Spleen (tissue), 7 donors: ENCODE measurements at regions not wholly inside any gene's neighbourhood (a gene's known extent, or its start where the extent isn't known, plus 50 kb on each side); places are given as distances from the start of the nearest gene placed in this dataset.

Source experiments
- CTCF ChIP-seq, 11 experiments: fragments of 200-600 bp in 7 of 11; fragments of 450-650 bp in 4 of 11; sonication (generic) in 4 of 11; IDR thresholded peaks in 8 of 11; conservative IDR thresholded peaks in 3 of 11; 1 replicate in 7 of 11; 2 replicates in 4 of 11; pipeline versions ENCODE4 v1.4.0 to v1.8.0; 2016 to 2021; ENCODE audit warnings: antibody characterized with exemption in 11 of 11, inconsistent platforms in 4 of 11, mild to moderate bottlenecking in 1 of 11
- POLR2A ChIP-seq, 3 donors: fragments of 450-650 bp; IDR thresholded peaks; one replicate each; pipeline ENCODE4 v1.5.1; 2017; ENCODE audit warnings: antibody characterized with exemption in 3 of 3, mild to moderate bottlenecking in 1 of 3
- donor health status: DM: no; HTN: no; CAD: no; lungs with moderate emphysema.
- donor health status: DM: no; HTN: no; CAD: no.
- donor health status: DM: no; HTN: no; CAD: no.

DNA sequence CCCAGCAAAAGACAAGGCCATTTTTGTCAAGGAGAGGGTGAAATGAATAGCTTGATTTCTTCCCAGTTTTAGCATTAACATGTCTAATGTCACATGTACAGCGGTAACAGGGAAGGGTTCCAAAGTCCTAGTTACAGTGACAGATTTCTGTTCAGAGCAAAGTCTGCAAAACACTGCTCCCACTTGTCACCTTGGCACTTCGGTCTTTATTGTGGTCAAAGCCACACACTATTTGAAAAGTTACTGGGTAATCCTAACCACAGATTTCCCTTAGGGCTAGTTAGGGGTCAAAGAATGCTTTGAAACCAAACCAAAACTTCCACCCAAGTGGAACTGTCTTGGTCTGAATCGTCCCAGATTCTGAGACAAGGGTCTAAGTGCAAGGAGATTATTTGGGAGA is 455.6 kb downstream of the HS3ST3B1 start:
- TF ChIP-seq CTCF (IDR thresholded peaks at IDR 0.05 in 8 of 11, conservative IDR thresholded peaks at IDR 0.05 in 3 of 11) (no peak), POLR2A (IDR thresholded peaks at IDR 0.05) (no peak)
